Muscle layer of colon (tissue), 2 donors: ENCODE measurements at regions not wholly inside any gene's neighbourhood (a gene's known extent, or its start where the extent isn't known, plus 50 kb on each side); places are given as distances from the start of the nearest gene placed in this dataset.

Experiments used
- H3K27ac ChIP-seq: one replicate; pipeline ENCODE4 v1.7.0; 2013; ENCODE audit warnings: low read depth, mild to moderate bottlenecking, low read length, moderate library complexity
- H3K27me3 ChIP-seq, 2 donors: one replicate each; pipeline ENCODE4 v1.7.0; 2013; ENCODE audit warnings: low read length in 2 of 2, mild to moderate bottlenecking in 2 of 2; ENCODE audit not compliant: insufficient read depth in 2 of 2, control insufficient read depth in 1 of 2
- H3K36me3 ChIP-seq: one replicate; pipeline ENCODE4 v1.7.0; 2013; ENCODE audit warnings: mild to moderate bottlenecking, low read length; ENCODE audit not compliant: insufficient read depth
- H3K4me1 ChIP-seq: one replicate; pipeline ENCODE4 v1.7.0; 2013; ENCODE audit warnings: mild to moderate bottlenecking, low read length; ENCODE audit not compliant: insufficient read depth
- H3K4me3 ChIP-seq, 2 donors: one replicate each; pipeline ENCODE4 v1.7.0; 2013; ENCODE audit warnings: low read length in 2 of 2, low read depth in 1 of 2, mild to moderate bottlenecking in 1 of 2, moderate library complexity in 1 of 2
- H3K9ac ChIP-seq: one replicate; pipeline ENCODE4 v1.7.0; 2013; ENCODE audit warnings: low read length
- H3K9me3 ChIP-seq: one replicate; pipeline ENCODE4 v1.7.0; 2013; ENCODE audit warnings: mild to moderate bottlenecking, low read length
- donor health status: abdominal sarcoma.
- donor health status: Adenocarcinoma of cecum.

DNA sequence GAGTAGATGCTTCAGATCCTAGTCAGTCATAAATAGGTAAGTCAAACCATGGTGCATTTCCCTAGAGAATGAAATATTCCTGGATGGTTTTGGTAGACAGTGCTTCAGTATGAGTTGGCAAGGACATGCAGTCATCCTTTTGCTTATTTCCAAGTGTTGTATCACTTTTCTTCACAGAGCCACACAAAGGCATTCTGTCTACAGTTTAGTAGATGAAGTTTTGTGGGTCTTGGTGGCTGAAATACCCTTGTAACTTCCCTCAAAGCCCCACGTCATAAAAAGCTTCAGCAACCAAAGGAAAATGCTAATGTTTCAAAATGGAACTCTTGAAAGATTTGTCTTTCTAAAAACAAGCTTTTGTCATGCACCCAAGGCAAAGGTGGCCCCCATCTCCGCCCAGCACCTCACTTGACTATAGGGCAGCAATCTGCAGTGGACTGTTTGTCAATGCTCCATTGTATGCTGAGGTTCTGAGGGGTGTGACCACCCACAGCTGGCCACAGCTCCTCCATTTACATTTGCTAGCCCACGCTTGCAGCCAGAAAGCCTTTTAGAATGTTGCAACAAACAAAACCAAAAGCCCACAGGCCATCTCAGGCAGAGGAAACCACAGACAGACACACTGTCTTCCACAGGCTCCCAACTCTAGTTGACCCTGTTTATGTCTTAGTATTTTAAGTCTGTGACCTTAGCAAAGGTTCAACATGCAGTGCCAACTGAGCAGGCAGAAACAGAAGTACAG, 87.1 kb upstream of the FAM9C start:
- Histone ChIP-seq H3K4me3 (no peak overlapping the region), H3K27me3 (no peaks in the 10 kb centered on the region), H3K27ac (no peak overlapping the region), H3K4me1 (no peaks in the 10 kb centered on the region), H3K9me3 (no peaks in the 10 kb centered on the region), H3K36me3 (no peaks in the 10 kb centered on the region), H3K9ac (no peak overlapping the region)

DNA sequence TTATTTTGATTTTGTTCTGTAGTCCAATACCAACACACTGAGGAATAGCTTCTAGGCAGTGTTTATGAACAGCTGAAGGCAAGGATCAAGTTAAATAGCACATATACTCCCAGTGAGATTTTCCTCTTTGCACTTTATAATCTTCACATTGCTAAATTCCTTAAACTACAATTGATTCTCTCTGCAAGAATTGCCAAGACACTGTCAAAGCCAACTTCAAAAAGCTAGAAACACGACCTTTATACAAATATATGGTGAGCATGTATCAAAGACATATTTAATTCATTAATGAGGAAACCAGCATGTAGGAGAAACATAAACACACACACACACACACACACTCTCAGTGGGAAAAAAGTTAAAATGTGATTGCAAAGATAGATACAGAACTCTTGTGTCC, 86.4 kb upstream of the FAM9C start:
- H3K9ac ChIP-seq, result no peak overlapping the region
- no peaks in the 10 kb centered on the region for H3K9me3 ChIP-seq
- H3K36me3 ChIP-seq, result no peaks in the 10 kb centered on the region
- no peak overlapping the region for H3K27ac ChIP-seq
- H3K27me3 ChIP-seq, result no peaks in the 10 kb centered on the region
- no peak overlapping the region for H3K4me3 ChIP-seq
- H3K4me1 ChIP-seq, result no peaks in the 10 kb centered on the region

DNA sequence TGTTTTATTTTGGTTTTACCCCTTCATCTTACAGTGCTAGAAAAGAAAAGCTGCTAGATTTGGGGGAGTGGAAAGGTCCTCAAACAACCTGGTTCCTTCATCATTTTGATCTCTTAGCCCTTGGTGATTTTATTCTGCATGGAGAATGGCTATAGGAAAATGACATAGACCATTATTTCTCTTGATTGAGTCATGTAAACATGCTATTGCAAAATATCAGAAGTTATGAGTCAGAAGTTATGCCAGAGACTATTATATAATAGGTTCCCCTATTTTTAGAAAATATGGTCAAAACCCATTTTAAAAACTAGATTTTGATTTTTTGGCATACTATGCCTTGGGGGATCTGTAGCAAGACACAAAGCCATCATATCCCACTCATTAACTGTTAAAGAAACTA, 83.7 kb upstream of the FAM9C start:
- Histone ChIP-seq H3K9ac (no peak overlapping the region), H3K27me3 (no peaks in the 10 kb centered on the region), H3K4me3 (no peak overlapping the region), H3K36me3 (no peaks in the 10 kb centered on the region), H3K4me1 (no peaks in the 10 kb centered on the region), H3K9me3 (no peaks in the 10 kb centered on the region), H3K27ac (no peak overlapping the region)

DNA sequence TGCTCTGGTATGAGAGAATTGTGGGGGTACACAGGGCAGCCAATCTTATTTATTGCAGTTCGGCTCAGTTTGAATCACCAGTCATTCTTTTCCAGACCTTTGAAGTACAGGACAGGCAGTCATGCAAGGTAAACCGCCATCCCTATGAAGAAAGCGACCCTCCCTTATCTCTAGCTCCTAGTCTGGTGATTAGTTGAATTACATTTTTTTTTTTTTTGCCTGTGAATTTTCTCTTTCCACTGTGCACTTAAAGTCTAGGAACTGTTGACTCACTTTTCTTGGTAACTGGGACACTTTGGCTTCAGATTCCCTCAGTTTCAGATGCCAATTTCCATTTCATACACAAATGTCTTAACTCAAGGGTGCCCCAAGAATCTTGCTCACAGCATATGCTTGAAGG, 82.4 kb upstream of the FAM9C start:
- Histone ChIP-seq H3K4me1 (no peaks in the 10 kb centered on the region), H3K27ac (no peak overlapping the region), H3K4me3 (no peak overlapping the region), H3K27me3 (no peaks in the 10 kb centered on the region), H3K36me3 (no peaks in the 10 kb centered on the region), H3K9ac (no peak overlapping the region), H3K9me3 (no peaks in the 10 kb centered on the region)

DNA sequence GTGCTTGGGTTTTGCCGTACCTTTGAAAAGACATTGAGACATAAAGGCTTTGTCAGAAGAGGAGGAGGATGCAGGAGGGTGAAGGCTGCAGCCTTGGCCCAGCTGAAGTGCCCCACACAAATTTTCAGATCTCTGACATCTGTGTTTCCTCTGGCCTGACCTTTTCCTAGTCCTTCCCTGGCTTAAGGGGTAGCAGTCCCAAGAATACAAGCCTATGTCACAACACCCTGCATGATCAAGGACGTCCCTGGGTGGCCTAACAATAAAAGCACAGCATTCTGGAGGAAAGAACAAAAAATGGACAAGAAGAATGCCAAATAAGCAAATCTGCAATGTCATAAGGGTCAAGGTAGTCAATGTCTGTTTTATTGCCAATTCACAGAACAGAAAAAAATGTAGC, 80.8 kb upstream of the FAM9C start:
- H3K9ac ChIP-seq, result no peak overlapping the region
- H3K27me3 ChIP-seq, result no peaks in the 10 kb centered on the region
- H3K36me3 ChIP-seq, result no peaks in the 10 kb centered on the region
- no peak overlapping the region for H3K27ac ChIP-seq
- no peaks in the 10 kb centered on the region for H3K4me1 ChIP-seq
- H3K4me3 ChIP-seq, result no peak overlapping the region
- H3K9me3 ChIP-seq, result no peaks in the 10 kb centered on the region

DNA sequence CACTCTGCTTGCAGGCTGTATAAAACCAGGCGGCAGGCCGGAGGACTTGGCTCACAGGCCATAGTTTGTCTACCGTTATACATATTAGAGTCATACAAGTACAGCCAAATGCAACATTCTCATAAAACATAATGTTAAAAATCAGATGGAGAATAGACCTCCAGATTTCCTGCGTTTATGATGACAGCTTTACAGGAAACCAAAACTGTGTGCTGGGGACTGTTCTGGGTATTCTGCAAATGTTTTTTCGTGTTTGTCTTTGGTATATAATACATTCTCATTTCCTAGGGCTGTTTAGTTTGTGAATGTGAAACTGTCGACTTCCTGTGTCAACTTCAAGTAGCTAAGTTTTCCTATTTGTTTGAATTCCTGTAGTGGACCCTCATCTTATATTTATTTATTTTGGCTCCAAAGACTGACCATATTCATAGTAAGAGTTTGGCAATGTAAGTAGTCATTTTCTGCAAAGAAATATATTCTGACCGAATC, 79.5 kb upstream of the FAM9C start:
- no peak overlapping the region for H3K4me3 ChIP-seq
- peaks cover 9% of the 10 kb centered on the region for H3K4me1 ChIP-seq
- no peak overlapping the region for H3K9ac ChIP-seq
- H3K9me3 ChIP-seq, result no peaks in the 10 kb centered on the region
- H3K36me3 ChIP-seq, result no peaks in the 10 kb centered on the region
- no peak overlapping the region for H3K27ac ChIP-seq
- no peaks in the 10 kb centered on the region for H3K27me3 ChIP-seq

DNA sequence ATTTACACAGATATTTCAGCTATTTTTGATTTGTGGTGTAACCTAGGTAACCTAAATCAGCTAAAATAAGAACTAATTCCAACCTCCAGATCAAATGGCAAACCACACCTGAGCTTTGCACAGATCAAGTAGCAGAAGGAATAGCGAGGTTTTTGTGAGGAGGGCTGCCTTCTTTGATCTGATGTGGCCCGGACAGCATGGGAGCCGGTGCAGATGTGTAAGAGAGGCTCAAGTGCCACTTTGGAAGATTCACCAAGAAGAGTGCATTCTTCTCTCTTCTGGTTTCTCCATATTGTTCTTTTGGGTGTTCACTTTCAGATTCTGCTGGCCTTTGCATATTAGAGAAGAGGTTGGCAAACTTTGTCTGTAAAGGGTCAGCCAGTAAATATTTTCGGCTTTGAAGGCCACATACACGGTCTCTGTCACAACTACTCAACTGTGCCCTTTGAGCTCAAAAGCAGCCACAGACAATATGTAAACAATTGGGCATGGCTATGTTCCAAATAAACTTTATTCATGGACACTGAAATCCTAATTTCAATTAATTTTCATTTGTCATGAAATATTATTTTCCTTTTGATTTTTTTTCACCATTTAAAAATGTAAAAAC, 78.9 kb upstream of the FAM9C start:
- H3K4me1 ChIP-seq, result peaks cover 9% of the 10 kb centered on the region
- H3K27me3 ChIP-seq, result no peaks in the 10 kb centered on the region
- H3K36me3 ChIP-seq, result no peaks in the 10 kb centered on the region
- H3K9me3 ChIP-seq, result no peaks in the 10 kb centered on the region
- H3K4me3 ChIP-seq, result no peak overlapping the region
- no peak overlapping the region for H3K27ac ChIP-seq
- H3K9ac ChIP-seq, result no peak overlapping the region

DNA sequence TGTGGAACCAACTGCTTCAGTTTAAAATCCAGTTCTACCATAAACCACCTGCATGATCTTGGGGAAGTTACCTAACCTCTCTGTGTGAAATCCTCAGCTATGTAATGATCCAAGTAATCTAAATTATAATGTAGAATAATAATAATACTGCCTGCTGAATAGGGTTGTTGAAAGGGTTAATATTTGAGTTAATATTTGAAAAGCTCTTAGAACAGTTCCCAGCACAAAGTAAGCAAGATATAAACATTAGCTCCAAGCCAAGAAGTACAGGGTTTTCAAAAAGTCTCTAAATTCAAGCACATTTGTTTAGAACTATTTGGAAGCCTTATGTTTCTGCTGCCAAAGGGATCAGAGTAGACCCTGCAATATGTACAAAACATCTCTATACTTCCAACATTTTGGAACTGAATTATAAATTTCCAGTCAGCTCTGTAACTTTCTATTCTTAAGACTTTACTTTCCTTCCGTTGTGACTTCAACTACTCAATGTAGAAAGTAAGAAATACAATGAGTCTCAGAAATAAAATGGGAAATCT, 76.7 kb upstream of the FAM9C start:
- Histone ChIP-seq H3K4me1 (peaks cover 9% of the 10 kb centered on the region), H3K27ac (no peak overlapping the region), H3K36me3 (no peaks in the 10 kb centered on the region), H3K27me3 (no peaks in the 10 kb centered on the region), H3K9ac (no peak overlapping the region), H3K4me3 (no peak overlapping the region), H3K9me3 (no peaks in the 10 kb centered on the region)

DNA sequence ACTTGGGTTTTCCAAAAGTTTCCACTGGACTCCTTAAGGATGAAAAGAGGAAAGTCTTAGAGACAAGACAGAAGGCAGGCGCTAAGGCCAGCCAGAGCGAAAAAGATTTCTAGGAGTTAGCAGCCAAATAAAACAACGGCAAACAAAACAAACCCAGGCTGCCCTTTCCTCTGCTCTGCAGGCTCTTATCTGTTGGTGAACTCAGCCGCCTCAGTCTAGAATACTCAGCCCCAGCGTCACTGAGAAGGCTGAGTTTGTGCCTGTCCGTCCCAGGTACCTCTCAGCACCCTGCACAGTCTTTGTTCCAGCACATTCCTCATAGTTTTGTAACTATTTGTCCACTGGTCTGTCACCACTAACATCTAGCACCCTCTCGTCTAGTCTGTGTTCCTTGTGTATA, 75.6 kb upstream of the FAM9C start:
- H3K4me1 ChIP-seq, result peaks cover 9% of the 10 kb centered on the region
- no peaks in the 10 kb centered on the region for H3K27me3 ChIP-seq
- peak overlapping the region; percentile 32 for H3K27ac ChIP-seq
- H3K9me3 ChIP-seq, result no peaks in the 10 kb centered on the region
- H3K4me3 ChIP-seq, result no peak overlapping the region
- H3K9ac ChIP-seq, result no peak overlapping the region
- H3K36me3 ChIP-seq, result no peaks in the 10 kb centered on the region

DNA sequence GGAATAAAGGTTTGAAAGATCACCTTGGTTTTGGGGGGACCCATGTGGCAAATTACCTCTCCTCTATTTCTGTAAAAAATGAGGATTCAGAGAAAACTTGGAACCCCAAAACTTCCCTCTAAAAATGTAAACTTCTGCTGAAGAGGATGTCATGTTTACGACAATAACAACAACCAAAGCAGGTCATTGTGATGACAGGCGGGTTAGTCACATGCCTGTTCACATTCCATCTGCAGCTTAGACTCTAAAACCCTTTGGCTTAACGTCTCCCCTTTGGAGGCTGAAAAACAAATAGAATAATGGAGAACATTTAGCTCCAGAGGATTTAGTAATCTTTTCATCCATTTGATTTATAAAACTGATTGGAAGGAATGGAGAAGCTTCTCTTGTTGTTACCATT, 75.0 kb upstream of the FAM9C start:
- no peaks in the 10 kb centered on the region for H3K9me3 ChIP-seq
- no peak overlapping the region for H3K9ac ChIP-seq
- H3K27me3 ChIP-seq, result no peaks in the 10 kb centered on the region
- H3K4me1 ChIP-seq, result peaks cover 9% of the 10 kb centered on the region
- H3K36me3 ChIP-seq, result no peaks in the 10 kb centered on the region
- H3K27ac ChIP-seq, result peak overlapping the region; percentile 32
- no peak overlapping the region for H3K4me3 ChIP-seq

DNA sequence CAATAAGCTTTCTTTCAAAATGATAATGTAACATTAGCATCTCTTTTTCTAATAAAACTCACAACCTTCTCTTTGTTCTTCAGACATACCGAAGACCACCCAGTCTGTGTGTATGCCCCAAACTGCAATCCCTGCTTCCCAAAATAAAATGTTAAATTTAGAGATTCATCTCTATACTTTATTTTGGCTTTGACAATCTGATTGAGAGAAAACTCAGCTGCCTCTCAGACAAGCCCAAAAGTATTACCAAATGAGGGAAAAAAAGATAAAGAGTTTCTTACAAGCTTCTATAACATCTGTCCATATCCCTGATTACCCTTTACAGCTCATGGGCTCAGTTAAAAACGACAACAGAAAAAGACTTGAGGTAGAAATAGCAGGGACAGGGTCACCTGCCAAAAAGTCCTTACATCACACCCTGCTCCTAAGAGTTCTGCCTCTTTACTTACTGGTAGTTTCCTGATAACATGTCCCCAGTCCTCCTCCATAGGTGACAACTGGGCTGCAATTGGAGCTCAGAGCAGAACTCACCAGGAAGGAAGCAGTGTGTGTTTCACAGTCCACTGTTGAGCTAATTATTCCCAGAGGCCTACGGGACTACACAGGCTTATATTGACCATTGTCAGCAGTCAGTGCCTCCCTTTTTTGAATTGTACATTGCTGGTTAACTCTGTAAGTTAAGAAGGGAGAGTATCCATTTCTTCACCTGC, 70.9 kb upstream of the FAM9C start:
- Histone ChIP-seq H3K27ac (no peak overlapping the region), H3K27me3 (no peaks in the 10 kb centered on the region), H3K4me3 (no peak overlapping the region), H3K4me1 (peaks cover 9% of the 10 kb centered on the region), H3K9me3 (no peaks in the 10 kb centered on the region), H3K36me3 (no peaks in the 10 kb centered on the region), H3K9ac (no peak overlapping the region)
